ENCODE measurements at regions not wholly inside any gene's neighbourhood (a gene's known extent, or its start where the extent isn't known, plus 50 kb on each side); places are given as distances from the start of the nearest gene placed in this dataset.

GRCh38 chr10:129325893-129326292 lies 141.1 kb upstream of the MGMT start:
- no peak for DNase-seq

GRCh38 chr10:129328546-129328945 lies 138.5 kb upstream of the MGMT start:
- DNase-seq: no peak

- DNase-seq: no peak
Observed at GRCh38 chr10:129329385-129330055, 137.5 kb upstream of the MGMT start.

GRCh38 chr10:129330211-129330610 lies 136.8 kb upstream of the MGMT start:
- DNase-seq: no peak

GRCh38 chr10:129331207-129331838 lies 135.7 kb upstream of the MGMT start:
- DNase-seq: no peak

GRCh38 chr10:129331839-129332220 lies 135.2 kb upstream of the MGMT start:
- DNase-seq: no peak

- no peak for DNase-seq
Observed at GRCh38 chr10:129332476-129332875, 134.6 kb upstream of the MGMT start.

GRCh38 chr10:129333706-129334105 lies 133.3 kb upstream of the MGMT start:
- DNase-seq: no peak

GRCh38 chr10:129334266-129334665 lies 132.8 kb upstream of the MGMT start:
- DNase-seq: no peak

GRCh38 chr10:129335396-129335795 lies 131.6 kb upstream of the MGMT start:
- no peak for DNase-seq

- no peak for DNase-seq
Observed at GRCh38 chr10:129335942-129336341, 131.1 kb upstream of the MGMT start.

- DNase-seq: no peak
Observed at GRCh38 chr10:129339191-129339590, 127.8 kb upstream of the MGMT start.

- no peak for DNase-seq
Observed at GRCh38 chr10:129339841-129340240, 127.2 kb upstream of the MGMT start.

- no peak for DNase-seq
Observed at GRCh38 chr10:129341087-129341486, 126.0 kb upstream of the MGMT start.

GRCh38 chr10:129342385-129342784 lies 124.7 kb upstream of the MGMT start:
- no peak for DNase-seq

- DNase-seq: no peak
Observed at GRCh38 chr10:129343141-129343540, 123.9 kb upstream of the MGMT start.

- DNase-seq: no peak
Observed at GRCh38 chr10:129344103-129344502, 122.9 kb upstream of the MGMT start.

GRCh38 chr10:129344731-129345355 lies 122.2 kb upstream of the MGMT start:
- DNase-seq: no peak

- no peak for DNase-seq
Observed at GRCh38 chr10:129345763-129346162, 121.3 kb upstream of the MGMT start.

GRCh38 chr10:129350690-129351089 lies 116.4 kb upstream of the MGMT start:
- no peak for DNase-seq

- DNase-seq: no peak
Observed at GRCh38 chr10:129353101-129353500, 113.9 kb upstream of the MGMT start.

GRCh38 chr10:129360046-129360445 lies 107.0 kb upstream of the MGMT start:
- DNase-seq: no peak

- no peak for DNase-seq
Observed at GRCh38 chr10:129361676-129362376, 105.2 kb upstream of the MGMT start.

GRCh38 chr10:129364949-129365348 lies 102.1 kb upstream of the MGMT start:
- DNase-seq: no peak
